GM11168 (cell line): ENCODE measurements at regions not wholly inside any gene's neighbourhood (a gene's known extent, or its start where the extent isn't known, plus 50 kb on each side); places are given as distances from the start of the nearest gene placed in this dataset.
"Not testable (repeated sequence)": the region's sequence is repeated elsewhere in the genome, so short reads cannot be mapped to it uniquely, and the experiment has no call there.

ENCODE experiments used
- in situ Hi-C: fragments of 300-500 bp; cut with MboI; formaldehyde crosslinking; loops from one replicate; pipeline ENCODE4 v1.12.0; 2022; ENCODE audit warnings: low sequenced_read_pairs; ENCODE audit not compliant: unreplicated experiment

- in situ Hi-C loops, result no loop called here
Measured at GRCh38 chr4:66273110-66273509, 602.8 kb upstream of the EPHA5 start.

- in situ Hi-C loops, result not testable (repeated sequence)
Measured at GRCh38 chr4:66270356-66270755, 600.1 kb upstream of the EPHA5 start.

- in situ Hi-C loops, result not testable (repeated sequence)
Measured at GRCh38 chr4:66266554-66266953, 596.3 kb upstream of the EPHA5 start.

GRCh38 chr4:66266035-66266434 is 595.7 kb upstream of the EPHA5 start:
- in situ Hi-C loops, result no loop called here

GRCh38 chr4:66252291-66252690 is 582.0 kb upstream of the EPHA5 start:
- in situ Hi-C loops, result no loop called here

GRCh38 chr4:66246643-66247042 is 576.4 kb upstream of the EPHA5 start:
- in situ Hi-C loops, result no loop called here

- in situ Hi-C loops, result no loop called here
Measured at GRCh38 chr4:66235876-66236275, 565.6 kb upstream of the EPHA5 start.

- in situ Hi-C loops, result no loop called here
Measured at GRCh38 chr4:66229885-66230284, 559.6 kb upstream of the EPHA5 start.

GRCh38 chr4:66225539-66225938 is 555.2 kb upstream of the EPHA5 start:
- in situ Hi-C loops, result no loop called here

GRCh38 chr4:66223068-66223703 is 552.9 kb upstream of the EPHA5 start:
- in situ Hi-C loops, result no loop called here

GRCh38 chr4:66219401-66219800 is 549.1 kb upstream of the EPHA5 start:
- in situ Hi-C loops, result no loop called here

GRCh38 chr4:66216252-66216651 is 546.0 kb upstream of the EPHA5 start:
- in situ Hi-C loops, result no loop called here

- in situ Hi-C loops, result no loop called here
Measured at GRCh38 chr4:66212489-66212888, 542.2 kb upstream of the EPHA5 start.

GRCh38 chr4:66204534-66205247 is 534.4 kb upstream of the EPHA5 start:
- in situ Hi-C loops, result no loop called here

- in situ Hi-C loops, result no loop called here
Measured at GRCh38 chr4:66202870-66203269, 532.6 kb upstream of the EPHA5 start.

- in situ Hi-C loops, result no loop called here
Measured at GRCh38 chr4:66197451-66197850, 527.2 kb upstream of the EPHA5 start.

- in situ Hi-C loops, result no loop called here
Measured at GRCh38 chr4:66193487-66193886, 523.2 kb upstream of the EPHA5 start.

- in situ Hi-C loops, result no loop called here
Measured at GRCh38 chr4:66187175-66187720, 517.0 kb upstream of the EPHA5 start.

GRCh38 chr4:66186095-66186494 is 515.8 kb upstream of the EPHA5 start:
- in situ Hi-C loops, result no loop called here

GRCh38 chr4:66182636-66183035 is 512.3 kb upstream of the EPHA5 start:
- in situ Hi-C loops, result no loop called here

GRCh38 chr4:66178906-66179305 is 508.6 kb upstream of the EPHA5 start:
- in situ Hi-C loops, result no loop called here

- in situ Hi-C loops, result no loop called here
Measured at GRCh38 chr4:66169341-66169740, 499.1 kb upstream of the EPHA5 start.
